Sigmoid colon (tissue), 6 donors: ENCODE measurements at regions not wholly inside any gene's neighbourhood (a gene's known extent, or its start where the extent isn't known, plus 50 kb on each side); places are given as distances from the start of the nearest gene placed in this dataset.

Source experiments
- DNase-seq: peaks from one replicate; pipeline ENCODE4 v3.0.0-alpha.2; 2019
- H3K27ac ChIP-seq, 4 donors: fragments of 200-600 bp; sonication (generic); one replicate each; pipeline ENCODE4 v1.5.1; 2016 to 2019; ENCODE audit warnings: mild to moderate bottlenecking in 1 of 4
- H3K27me3 ChIP-seq, 3 donors: fragments of 200-600 bp; sonication (generic); one replicate each; pipeline ENCODE4 v1.5.1; 2019; ENCODE audit warnings: mild to moderate bottlenecking in 1 of 3
- H3K36me3 ChIP-seq, 4 donors: fragments of 200-600 bp; sonication (generic); one replicate each; pipeline ENCODE4 v1.5.1; 2016 to 2019
- H3K4me1 ChIP-seq, 4 donors: fragments of 200-600 bp; sonication (generic); one replicate each; pipeline ENCODE4 v1.5.1; 2017 to 2019
- H3K4me3 ChIP-seq, 4 donors: fragments of 200-600 bp; sonication (generic); one replicate each; pipeline ENCODE4 v1.5.1; 2017 to 2019; ENCODE audit warnings: mild to moderate bottlenecking in 2 of 4, moderate library complexity in 1 of 4
- H3K9me3 ChIP-seq, 4 donors: fragments of 200-600 bp in 3 of 4; sonication (generic) in 3 of 4; one replicate each; pipeline versions ENCODE4 v1.5.1 to v1.6.1; 2013 to 2019
- EP300 ChIP-seq, 4 donors: sonication (generic); formaldehyde crosslinking; IDR thresholded peaks; one replicate each; pipeline ENCODE4 v1.6.1; 2017; ENCODE audit warnings: antibody characterized with exemption in 4 of 4
- POLR2A ChIP-seq, 2 donors: fragments of 450-650 bp; IDR thresholded peaks; one replicate each; pipeline ENCODE4 v1.6.1; 2016; ENCODE audit warnings: antibody characterized with exemption in 2 of 2, mild to moderate bottlenecking in 2 of 2, moderate library complexity in 2 of 2
- POLR2AphosphoS5 ChIP-seq, 4 donors: sonication (generic); formaldehyde crosslinking; IDR thresholded peaks; one replicate each; pipeline ENCODE4 v1.6.1; 2017; ENCODE audit warnings: antibody characterized with exemption in 4 of 4
- WGBS, 2 donors: extraction: QIAGEN DNeasy Blood & Tissue Kit; methylation state at CpG; one replicate each; pipeline ENCODE4 v1.1.7; 2013; 5-methylcytosine and 5-hydroxymethylcytosine counted together
- intact Hi-C: fragments of 100-400 bp; cut with DNase I; formaldehyde crosslinking; loops from one replicate; pipeline ENCODE4 v1.15.1; 2023
- TF ChIP-seq, protein P1 (sequence below), 4 experiments: fragments of 450-650 bp in 3 of 4; fragments of 200-600 bp in 1 of 4; IDR thresholded peaks; one replicate each; pipeline ENCODE4 v1.5.1; 2016 to 2019; ENCODE audit warnings: antibody characterized with exemption in 4 of 4, mild to moderate bottlenecking in 3 of 4, moderate library complexity in 2 of 4
- donor health status: healthy with polysubstance abuse.
- donor health status: healthy.

DNA sequence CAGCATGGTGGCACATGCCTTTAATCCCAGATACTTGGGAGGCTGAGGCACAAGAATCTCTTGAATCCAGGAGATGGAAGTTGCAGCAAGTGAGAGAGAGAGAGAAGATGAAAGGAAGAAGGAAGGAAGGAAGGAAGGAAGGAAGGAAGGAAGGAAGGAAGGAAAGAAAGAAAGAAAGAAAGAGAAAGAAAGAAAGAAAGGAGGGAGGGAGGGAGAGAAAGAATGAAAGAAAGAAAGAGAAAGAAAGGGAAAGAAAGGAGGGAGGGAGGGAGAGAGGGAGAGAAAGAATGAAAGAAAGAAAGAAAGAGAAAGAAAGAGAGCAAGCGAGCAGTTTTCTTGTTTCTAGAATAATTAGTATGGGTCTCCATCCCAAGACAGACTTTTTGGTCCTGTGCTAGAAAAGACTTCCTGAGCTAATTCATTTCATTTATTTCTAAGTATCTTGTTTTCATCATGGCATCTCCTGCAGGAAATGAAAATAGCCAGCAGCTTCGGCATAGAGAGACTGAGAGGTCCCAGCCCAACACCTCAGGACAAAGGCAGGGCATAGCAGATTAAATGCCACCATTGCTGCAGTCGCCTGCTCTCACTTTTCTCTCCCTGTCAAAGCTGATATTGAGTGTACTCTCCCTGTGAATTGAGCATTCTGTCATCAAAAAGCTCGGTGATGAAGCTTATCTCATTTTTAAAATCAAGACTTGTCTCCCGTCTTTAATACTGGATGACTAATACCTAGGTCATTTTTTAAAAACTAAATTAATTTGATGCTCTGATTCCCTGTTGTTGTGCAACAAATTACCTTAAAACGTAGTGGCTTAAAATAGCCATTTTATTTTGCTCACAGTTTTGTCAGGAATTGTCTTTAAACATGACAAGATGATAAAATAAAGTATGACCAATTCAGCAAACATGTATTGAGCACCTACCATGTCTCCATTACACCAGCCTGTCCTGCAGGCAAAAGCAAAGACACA lies 91.8 kb upstream of the ADRA1B start:
- Histone ChIP-seq H3K4me3 (no peak overlapping the region), H3K27me3 (no peaks in the 10 kb centered on the region), H3K36me3 (no peaks in the 10 kb centered on the region), H3K9me3 (no peaks in the 10 kb centered on the region), H3K27ac (no peak overlapping the region), H3K4me1 (no peaks in the 10 kb centered on the region)
- TF ChIP-seq EP300 (IDR thresholded peaks at IDR 0.05) (no peak), POLR2AphosphoS5 (IDR thresholded peaks at IDR 0.05) (no peak), POLR2A (IDR thresholded peaks at IDR 0.05) (no peak)
- TF ChIP-seq, protein P1, sequence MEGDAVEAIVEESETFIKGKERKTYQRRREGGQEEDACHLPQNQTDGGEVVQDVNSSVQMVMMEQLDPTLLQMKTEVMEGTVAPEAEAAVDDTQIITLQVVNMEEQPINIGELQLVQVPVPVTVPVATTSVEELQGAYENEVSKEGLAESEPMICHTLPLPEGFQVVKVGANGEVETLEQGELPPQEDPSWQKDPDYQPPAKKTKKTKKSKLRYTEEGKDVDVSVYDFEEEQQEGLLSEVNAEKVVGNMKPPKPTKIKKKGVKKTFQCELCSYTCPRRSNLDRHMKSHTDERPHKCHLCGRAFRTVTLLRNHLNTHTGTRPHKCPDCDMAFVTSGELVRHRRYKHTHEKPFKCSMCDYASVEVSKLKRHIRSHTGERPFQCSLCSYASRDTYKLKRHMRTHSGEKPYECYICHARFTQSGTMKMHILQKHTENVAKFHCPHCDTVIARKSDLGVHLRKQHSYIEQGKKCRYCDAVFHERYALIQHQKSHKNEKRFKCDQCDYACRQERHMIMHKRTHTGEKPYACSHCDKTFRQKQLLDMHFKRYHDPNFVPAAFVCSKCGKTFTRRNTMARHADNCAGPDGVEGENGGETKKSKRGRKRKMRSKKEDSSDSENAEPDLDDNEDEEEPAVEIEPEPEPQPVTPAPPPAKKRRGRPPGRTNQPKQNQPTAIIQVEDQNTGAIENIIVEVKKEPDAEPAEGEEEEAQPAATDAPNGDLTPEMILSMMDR (IDR thresholded peaks at IDR 0.05): no peak
- intact Hi-C loops: no loop called here
- 86 to 88% methylated on average over 6 of the region's 6 CpGs for WGBS, 2 donors
- no peak for DNase-seq

- no peak overlapping the region for H3K4me3 ChIP-seq
- 7 to 40% methylated on average over 3 of the region's 3 CpGs for WGBS, 2 donors
Observed at GRCh38 chr5:159825551-159826051, 90.7 kb upstream of the ADRA1B start.

DNA sequence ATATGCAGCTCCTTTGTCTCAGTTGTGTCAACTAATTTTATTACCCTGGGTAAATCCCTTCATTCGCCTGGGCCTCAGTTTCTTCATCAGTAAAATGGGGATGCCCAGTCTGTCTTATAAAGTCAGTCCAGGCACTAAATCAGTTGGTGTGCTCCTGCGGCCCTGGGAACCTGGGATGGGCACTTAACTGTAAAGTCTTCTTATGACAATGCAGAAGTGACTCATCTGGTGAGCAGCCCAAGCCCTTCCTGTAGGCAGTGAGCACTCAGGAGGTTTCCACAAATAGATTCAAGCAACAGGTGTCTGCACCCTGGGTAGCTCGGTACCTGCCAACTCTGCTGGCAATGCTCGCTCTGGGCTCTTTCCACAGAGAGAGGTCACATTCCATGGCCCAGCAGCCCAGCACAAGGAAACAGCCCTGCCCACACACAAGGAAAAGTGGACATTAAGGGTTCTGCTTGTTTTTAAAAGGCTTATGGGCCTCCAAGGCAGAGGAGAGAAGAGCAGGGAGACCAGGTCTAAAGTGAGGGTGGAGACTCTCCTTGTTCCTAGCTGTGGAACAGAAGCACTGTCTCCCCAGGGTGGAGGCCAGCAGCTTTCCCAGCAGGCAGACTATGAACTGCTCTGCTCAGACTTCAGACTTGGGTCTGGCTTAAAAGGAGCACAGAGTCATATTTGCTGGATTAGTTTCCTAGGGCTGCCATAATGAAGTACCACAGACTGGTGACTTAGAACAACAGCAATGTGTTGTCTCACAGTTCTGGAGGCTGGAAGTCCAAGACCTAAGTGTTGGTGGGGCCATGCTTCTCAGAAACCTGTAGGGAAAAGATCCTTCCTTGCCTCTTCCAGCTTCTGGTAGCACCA lies 89.7 kb upstream of the ADRA1B start:
- Histone ChIP-seq H3K4me3 (no peak overlapping the region), H3K4me1 (no peaks in the 10 kb centered on the region), H3K27me3 (no peaks in the 10 kb centered on the region), H3K9me3 (no peaks in the 10 kb centered on the region), H3K27ac (peak overlapping the region in 1 of 4 donors; percentile 6), H3K36me3 (no peaks in the 10 kb centered on the region)
- TF ChIP-seq, protein P1 (IDR thresholded peaks at IDR 0.05): no peak
- TF ChIP-seq POLR2A (IDR thresholded peaks at IDR 0.05) (no peak), POLR2AphosphoS5 (IDR thresholded peaks at IDR 0.05) (no peak)
- WGBS, 2 donors: 58% methylated on average over 4 of the region's 4 CpGs
- intact Hi-C loops: no loop called here
- no peak for DNase-seq

More at GRCh38 chr5:159825551-159826051, 90.7 kb upstream of the ADRA1B start:
- Histone ChIP-seq H3K4me1 (no peaks in the 10 kb centered on the region), H3K27me3 (no peaks in the 10 kb centered on the region), H3K36me3 (no peaks in the 10 kb centered on the region), H3K27ac (no peak overlapping the region), H3K9me3 (no peaks in the 10 kb centered on the region)
- TF ChIP-seq EP300 (IDR thresholded peaks at IDR 0.05) (no peak), POLR2AphosphoS5 (IDR thresholded peaks at IDR 0.05) (no peak), POLR2A (IDR thresholded peaks at IDR 0.05) (no peak)
- TF ChIP-seq, protein P1 (IDR thresholded peaks at IDR 0.05): no peak
- intact Hi-C loops: no loop called here
- DNase-seq: no peak

- Histone ChIP-seq H3K27ac (no peak overlapping the region), H3K9me3 (no peaks in the 10 kb centered on the region), H3K4me3 (no peak overlapping the region), H3K4me1 (no peaks in the 10 kb centered on the region), H3K27me3 (no peaks in the 10 kb centered on the region), H3K36me3 (no peaks in the 10 kb centered on the region)
- intact Hi-C loops: no loop called here
- DNase-seq: no peak
- TF ChIP-seq EP300 (IDR thresholded peaks at IDR 0.05) (no peak), POLR2AphosphoS5 (IDR thresholded peaks at IDR 0.05) (no peak), POLR2A (IDR thresholded peaks at IDR 0.05) (no peak)
- TF ChIP-seq, protein P1 (IDR thresholded peaks at IDR 0.05): no peak
- WGBS, 2 donors: 77 to 82% methylated on average over 4 of the region's 4 CpGs
Observed at GRCh38 chr5:159827861-159828260, 88.4 kb upstream of the ADRA1B start.
